Liver (tissue), 8 donors: ENCODE measurements at regions not wholly inside any gene's neighbourhood (a gene's known extent, or its start where the extent isn't known, plus 50 kb on each side); places are given as distances from the start of the nearest gene placed in this dataset.

Experiments
- DNase-seq: peaks from one replicate; pipeline ENCODE4 v3.0.0-alpha.2; 2017; ENCODE audit warnings: low spot score
- H3K27ac ChIP-seq, 2 donors: one replicate each; pipeline ENCODE4 v1.7.0; 2013; ENCODE audit warnings: inconsistent platforms in 2 of 2, low read length in 2 of 2, control low read depth in 1 of 2, low read depth in 1 of 2, mild to moderate bottlenecking in 1 of 2
- H3K27me3 ChIP-seq, 4 donors: one replicate each; pipeline versions ENCODE4 v1.6.1 to v1.7.0; 2013; ENCODE audit warnings: low read length in 3 of 4, inconsistent platforms in 1 of 4, mild to moderate bottlenecking in 1 of 4, moderate library complexity in 1 of 4; ENCODE audit not compliant: control insufficient read depth in 4 of 4, insufficient read depth in 4 of 4
- H3K36me3 ChIP-seq, 4 donors: one replicate each; pipeline versions ENCODE4 v1.6.1 to v1.7.0; 2013; ENCODE audit warnings: low read length in 3 of 4, mild to moderate bottlenecking in 3 of 4, low read depth in 1 of 4, moderate library complexity in 1 of 4; ENCODE audit not compliant: control insufficient read depth in 4 of 4, insufficient read depth in 3 of 4
- H3K4me1 ChIP-seq, 4 donors: one replicate each; pipeline versions ENCODE4 v1.6.1 to v1.7.0; 2013; ENCODE audit warnings: low read length in 3 of 4, mild to moderate bottlenecking in 3 of 4, moderate library complexity in 1 of 4; ENCODE audit not compliant: control insufficient read depth in 4 of 4, insufficient read depth in 4 of 4
- H3K4me3 ChIP-seq, 3 donors: one replicate each; pipeline versions ENCODE4 v1.6.1 to v1.7.0; 2013; ENCODE audit warnings: low read length in 3 of 3, control low read depth in 1 of 3, low read depth in 1 of 3, mild to moderate bottlenecking in 1 of 3
- H3K9ac ChIP-seq, 2 donors: one replicate each; pipeline ENCODE4 v1.7.0; 2013; ENCODE audit warnings: low read length in 2 of 2, mild to moderate bottlenecking in 2 of 2, moderate library complexity in 2 of 2, control low read depth in 1 of 2, low read depth in 1 of 2
- H3K9me3 ChIP-seq, 4 donors: one replicate each; pipeline versions ENCODE4 v1.6.1 to v1.7.0; 2013; ENCODE audit warnings: low read length in 3 of 4; ENCODE audit not compliant: control insufficient read depth in 4 of 4
- ATF3 ChIP-seq: IDR thresholded peaks from 2 replicates; pipeline ENCODE4 v1.6.1; 2016; ENCODE audit warnings: antibody characterized with exemption
- CTCF ChIP-seq: fragments of 150-350 bp; IDR thresholded peaks from 2 replicates; pipeline ENCODE4 v1.5.1; 2017; ENCODE audit warnings: improper control_type of control experiment, low read depth, low read length; ENCODE audit not compliant: missing input control
- EGR1 ChIP-seq, 2 donors: IDR thresholded peaks; 2 replicates each; pipeline ENCODE4 v1.6.1; 2016 to 2018; ENCODE audit warnings: antibody characterized with exemption in 2 of 2, low read depth in 2 of 2
- FOXA1 ChIP-seq: IDR thresholded peaks from 2 replicates; pipeline ENCODE4 v1.6.1; 2016; ENCODE audit warnings: antibody characterized with exemption
- FOXA2 ChIP-seq: IDR thresholded peaks from 2 replicates; pipeline ENCODE4 v1.6.1; 2016; ENCODE audit warnings: antibody characterized with exemption
- GABPA ChIP-seq, 2 donors: IDR thresholded peaks in 1 of 2; conservative IDR thresholded peaks in 1 of 2; 2 replicates each; pipeline ENCODE4 v1.6.1; 2016; ENCODE audit warnings: antibody characterized with exemption in 2 of 2, mild to moderate bottlenecking in 1 of 2, moderate library complexity in 1 of 2
- HNF4A ChIP-seq, 2 donors: conservative IDR thresholded peaks; 2 replicates each; pipeline ENCODE4 v1.6.1; 2016; ENCODE audit warnings: antibody characterized with exemption in 2 of 2, mild to moderate bottlenecking in 2 of 2
- HNF4G ChIP-seq: IDR thresholded peaks from 2 replicates; pipeline ENCODE4 v1.6.1; 2016; ENCODE audit warnings: antibody characterized with exemption
- JUND ChIP-seq, 2 donors: IDR thresholded peaks; 2 replicates each; pipeline ENCODE4 v1.6.1; 2016; ENCODE audit warnings: antibody characterized with exemption in 2 of 2
- MAX ChIP-seq: IDR thresholded peaks from 2 replicates; pipeline ENCODE4 v1.6.1; 2016; ENCODE audit warnings: antibody characterized with exemption
- NR2F2 ChIP-seq: IDR thresholded peaks from 2 replicates; pipeline ENCODE4 v1.6.1; 2016; ENCODE audit warnings: antibody characterized with exemption
- RAD21 ChIP-seq, 2 donors: IDR thresholded peaks; 2 replicates each; pipeline ENCODE4 v1.6.1; 2016; ENCODE audit warnings: antibody characterized with exemption in 2 of 2, mild to moderate bottlenecking in 2 of 2
- REST ChIP-seq: IDR thresholded peaks from 2 replicates; pipeline ENCODE4 v1.6.1; 2016; ENCODE audit warnings: antibody characterized with exemption, mild to moderate bottlenecking
- RXRA ChIP-seq, 2 donors: IDR thresholded peaks; 2 replicates each; pipeline ENCODE4 v1.6.1; 2017 to 2018; ENCODE audit warnings: antibody characterized with exemption in 2 of 2, mild to moderate bottlenecking in 1 of 2
- SP1 ChIP-seq: IDR thresholded peaks from 2 replicates; pipeline ENCODE4 v1.6.1; 2018; ENCODE audit warnings: antibody characterized with exemption, mild to moderate bottlenecking
- TAF1 ChIP-seq: conservative IDR thresholded peaks from 2 replicates; pipeline ENCODE4 v1.6.1; 2016; ENCODE audit warnings: antibody characterized with exemption, mild to moderate bottlenecking
- YY1 ChIP-seq: IDR thresholded peaks from 2 replicates; pipeline ENCODE4 v1.6.1; 2016; ENCODE audit warnings: antibody characterized with exemption, mild to moderate bottlenecking
- ZBTB33 ChIP-seq: IDR thresholded peaks from 2 replicates; pipeline ENCODE4 v1.6.1; 2016; ENCODE audit warnings: antibody characterized with exemption
- WGBS: extraction: QIAGEN DNeasy Blood & Tissue Kit; methylation state at CpG from one replicate; pipeline ENCODE4 v1.1.7; 2013; 5-methylcytosine and 5-hydroxymethylcytosine counted together
- donor health status: healthy.
- donor health status: healthy.
- donor health status: healthy.
- donor health status: healthy.
- donor health status: healthy.

- TF ChIP-seq CTCF (no peak), MAX (no peak), NR2F2 (no peak)
These were observed 149.1 kb downstream of the PDCD6IP start (continued) for GRCh38 chr3:33947272-33948195.

GRCh38 chr3:33949074-33949473 is 150.6 kb downstream of the PDCD6IP start:
- no peak for TF ChIP-seq YY1
- TF ChIP-seq TAF1 = no peak
- TF ChIP-seq REST = no peak
- no peak for TF ChIP-seq ATF3
- no peak for TF ChIP-seq RAD21 (IDR thresholded peaks at IDR 0.05)
- TF ChIP-seq JUND (IDR thresholded peaks at IDR 0.05) = no peak
- TF ChIP-seq GABPA (IDR thresholded peaks at IDR 0.05 in 1 of 2, conservative IDR thresholded peaks at IDR 0.05 in 1 of 2) = no peak
- no peak for TF ChIP-seq NR2F2
- no peak for TF ChIP-seq HNF4G
- no peak for TF ChIP-seq FOXA2
- TF ChIP-seq RXRA (IDR thresholded peaks at IDR 0.05) = no peak
- TF ChIP-seq HNF4A (conservative IDR thresholded peaks at IDR 0.05) = no peak
- no peak for TF ChIP-seq EGR1 (IDR thresholded peaks at IDR 0.05; ENCODE audit: low read depth in 2 of 2)
- TF ChIP-seq ZBTB33 = no peak
- no peak for TF ChIP-seq FOXA1
- no peak for TF ChIP-seq CTCF
- TF ChIP-seq MAX = no peak
- TF ChIP-seq SP1 = no peak

More at GRCh38 chr3:33949074-33949473, 150.6 kb downstream of the PDCD6IP start:
- WGBS = 45% methylated on average over 1 of the region's 1 CpG
- DNase-seq = no peak
- Histone ChIP-seq H3K36me3 (no peaks in the 10 kb centered on the region), H3K27ac (no peak overlapping the region), H3K4me3 (no peak overlapping the region), H3K9me3 (no peaks in the 10 kb centered on the region), H3K27me3 (no peaks in the 10 kb centered on the region), H3K4me1 (no peaks in the 10 kb centered on the region), H3K9ac (no peak overlapping the region)
